PC-3 (cell line): ENCODE measurements at regions not wholly inside any gene's neighbourhood (a gene's known extent, or its start where the extent isn't known, plus 50 kb on each side); places are given as distances from the start of the nearest gene placed in this dataset.
A peak's percentile ranks its signal among the peaks of the same experiment; 100 is the strongest.

Source experiments
- ATAC-seq: fragments of 200-7000 bp; cut with Tn5 transposase; 2 replicates; pipeline ENCODE4 v1.9.1; 2020; ENCODE audit warnings: mild to moderate bottlenecking, moderate library complexity
- BruUV-seq: library from RNA; stranded (reverse); fragments of 400-500 nt; replicated peaks from 2 replicates; lab custom pipeline; 2021; lab: Mats Ljungman, UMichigan
- CTCF ChIA-PET: fragments of 300-600 bp; sonication (Branson Sonifier 250); formaldehyde crosslinking; loops from one replicate; lab custom pipeline; 2022; ENCODE audit warnings: antibody characterized with exemption; lab: Charles Lee
- POLR2A ChIA-PET: fragments of 300-600 bp; sonication (Branson Sonifier 250); formaldehyde crosslinking; loops from one replicate; lab custom pipeline; 2022; ENCODE audit warnings: antibody characterized with exemption; ENCODE audit not compliant: unreplicated experiment; lab: Charles Lee
- DNase-seq: peaks from one replicate; pipeline ENCODE4 v3.0.0-alpha.2; 2015
- H2AFZ ChIP-seq: fragments of 300-600 bp; sonication (generic); 2 replicates; pipeline ENCODE4 v1.6.0; 2016; ENCODE audit warnings: antibody characterized with exemption, low read length
- H3F3A ChIP-seq: fragments of 300-600 bp; sonication (generic); one replicate; pipeline ENCODE4 v1.6.0; 2017; ENCODE audit warnings: antibody characterized with exemption, low read length, control low read depth, mild to moderate bottlenecking; ENCODE audit not compliant: unreplicated experiment
- H3K27ac ChIP-seq: fragments of 300-600 bp; sonication (generic); 2 replicates; pipeline ENCODE4 v1.5.1; 2016; ENCODE audit warnings: mild to moderate bottlenecking, low read length
- H3K27me3 ChIP-seq: fragments of 300-600 bp; sonication (generic); 2 replicates; pipeline ENCODE4 v1.6.1; 2016; ENCODE audit warnings: low read length, mixed read lengths
- H3K36me3 ChIP-seq: fragments of 300-600 bp; sonication (generic); 2 replicates; pipeline ENCODE4 v1.6.1; 2016; ENCODE audit warnings: low read depth, mixed run types, low read length, mixed read lengths
- H3K4me1 ChIP-seq: fragments of 300-600 bp; sonication (generic); 2 replicates; pipeline ENCODE4 v1.5.1; 2016; ENCODE audit warnings: low read length; ENCODE audit not compliant: insufficient read depth
- H3K4me2 ChIP-seq: fragments of 300-600 bp; sonication (generic); 2 replicates; pipeline ENCODE4 v1.6.0; 2016; ENCODE audit warnings: low read length
- H3K4me3 ChIP-seq: fragments of 300-600 bp; sonication (generic); 2 replicates; pipeline ENCODE4 v1.5.1; 2016; ENCODE audit warnings: mild to moderate bottlenecking, low read length, mixed read lengths
- H3K79me2 ChIP-seq: fragments of 300-600 bp; sonication (generic); 2 replicates; pipeline ENCODE4 v1.6.1; 2017; ENCODE audit warnings: low read length, mixed read lengths
- H3K9ac ChIP-seq: fragments of 300-600 bp; sonication (generic); 2 replicates; pipeline ENCODE4 v1.6.0; 2016; ENCODE audit warnings: mild to moderate bottlenecking, low read length
- H3K9me2 ChIP-seq: fragments of 300-600 bp; sonication (generic); replicated peaks from 2 replicates; pipeline ENCODE4 v1.6.1; 2016; ENCODE audit warnings: mixed run types, low read length, mixed read lengths
- H3K9me3 ChIP-seq: fragments of 300-600 bp; sonication (generic); 2 replicates; pipeline ENCODE4 v1.6.1; 2016; ENCODE audit warnings: low read length, mixed read lengths
- H4K20me1 ChIP-seq: fragments of 300-600 bp; sonication (generic); 2 replicates; pipeline ENCODE4 v1.6.1; 2016; ENCODE audit warnings: low read length, mixed read lengths
- EZH2 ChIP-seq: fragments of 300-600 bp; sonication (generic); IDR thresholded peaks from one replicate; pipeline ENCODE4 v1.6.1; 2017; ENCODE audit warnings: antibody characterized with exemption, mild to moderate bottlenecking, low read length; ENCODE audit not compliant: unreplicated experiment
- EZH2phosphoT487 ChIP-seq: fragments of 300-600 bp; sonication (generic); IDR thresholded peaks from 2 replicates; pipeline ENCODE4 v1.6.1; 2018; ENCODE audit warnings: mild to moderate bottlenecking, antibody characterized with exemption, low read length, borderline replicate concordance
- intact Hi-C: fragments of 100-400 bp; cut with micrococcal nuclease; formaldehyde crosslinking; loops from 2 replicates; pipeline ENCODE4 v1.9.0; 2023
- TF ChIP-seq, protein P1 (sequence below): fragments of 300-600 bp; sonication (generic); conservative IDR thresholded peaks from 2 replicates; pipeline ENCODE4 v1.5.1; 2017; ENCODE audit warnings: antibody characterized with exemption, low read depth, mild to moderate bottlenecking, low read length

DNA sequence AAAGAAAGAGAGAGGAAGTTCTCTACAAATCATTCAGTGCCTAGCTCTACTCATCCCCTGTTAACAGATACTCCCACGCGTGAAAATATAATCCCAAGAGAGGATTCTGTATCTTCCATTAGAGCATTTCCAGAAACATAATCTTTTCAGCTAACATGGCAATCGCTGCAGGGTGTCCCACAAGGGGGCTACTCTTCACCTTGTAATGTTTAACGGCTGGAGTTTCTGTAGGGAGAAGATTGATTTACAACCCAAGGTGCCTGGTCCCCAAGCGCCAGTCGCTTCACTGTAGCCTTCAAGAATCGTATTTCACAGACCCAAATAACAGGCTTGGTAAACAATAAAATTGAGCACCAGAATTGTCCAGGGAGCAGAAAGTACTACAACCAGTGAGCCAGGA is 318.7 kb downstream of the TLE1 start:
- Histone ChIP-seq H3K9me3 (no peaks in the 10 kb centered on the region), H4K20me1 (no peaks in the 10 kb centered on the region), H2AFZ (no peak overlapping the region), H3K9me2 (no peaks in the 10 kb centered on the region), H3K27ac (no peak overlapping the region), H3K79me2 (no peaks in the 10 kb centered on the region), H3K4me2 (no peak overlapping the region), H3F3A (no peaks in the 10 kb centered on the region), H3K4me1 (no peaks in the 10 kb centered on the region), H3K9ac (no peak overlapping the region), H3K4me3 (no peak overlapping the region), H3K27me3 (no peaks in the 10 kb centered on the region), H3K36me3 (no peaks in the 10 kb centered on the region)
- ATAC-seq (no peak), DNase-seq (no peak)
- intact Hi-C loops: no loop called here
- CTCF ChIA-PET: no interaction called here
- TF ChIP-seq EZH2: no peak
- TF ChIP-seq EZH2phosphoT487: no peak
- TF ChIP-seq, protein P1, sequence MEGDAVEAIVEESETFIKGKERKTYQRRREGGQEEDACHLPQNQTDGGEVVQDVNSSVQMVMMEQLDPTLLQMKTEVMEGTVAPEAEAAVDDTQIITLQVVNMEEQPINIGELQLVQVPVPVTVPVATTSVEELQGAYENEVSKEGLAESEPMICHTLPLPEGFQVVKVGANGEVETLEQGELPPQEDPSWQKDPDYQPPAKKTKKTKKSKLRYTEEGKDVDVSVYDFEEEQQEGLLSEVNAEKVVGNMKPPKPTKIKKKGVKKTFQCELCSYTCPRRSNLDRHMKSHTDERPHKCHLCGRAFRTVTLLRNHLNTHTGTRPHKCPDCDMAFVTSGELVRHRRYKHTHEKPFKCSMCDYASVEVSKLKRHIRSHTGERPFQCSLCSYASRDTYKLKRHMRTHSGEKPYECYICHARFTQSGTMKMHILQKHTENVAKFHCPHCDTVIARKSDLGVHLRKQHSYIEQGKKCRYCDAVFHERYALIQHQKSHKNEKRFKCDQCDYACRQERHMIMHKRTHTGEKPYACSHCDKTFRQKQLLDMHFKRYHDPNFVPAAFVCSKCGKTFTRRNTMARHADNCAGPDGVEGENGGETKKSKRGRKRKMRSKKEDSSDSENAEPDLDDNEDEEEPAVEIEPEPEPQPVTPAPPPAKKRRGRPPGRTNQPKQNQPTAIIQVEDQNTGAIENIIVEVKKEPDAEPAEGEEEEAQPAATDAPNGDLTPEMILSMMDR: no peak
- no TSS peak for BruUV-seq
- POLR2A ChIA-PET: no interaction called here

DNA sequence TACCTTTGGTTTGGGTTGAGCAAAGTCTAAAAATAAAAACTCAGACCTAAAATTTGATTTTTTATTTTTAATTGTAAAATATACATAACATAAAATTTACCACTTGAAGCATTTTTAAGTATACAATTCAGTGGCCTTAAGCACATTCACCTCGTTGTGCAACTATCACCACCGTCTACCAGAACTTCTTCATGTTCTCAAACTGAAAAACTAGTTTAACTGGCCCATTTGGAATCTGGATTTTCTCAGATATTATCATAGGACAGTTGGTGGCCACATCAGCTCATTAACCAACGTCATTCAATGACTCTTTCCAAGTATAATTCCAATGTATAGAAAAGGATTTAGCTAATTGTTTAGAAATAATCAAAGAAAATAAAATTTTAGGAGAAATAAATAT is 319.3 kb downstream of the TLE1 start:
- Histone ChIP-seq H3K27ac (no peak overlapping the region), H3K9ac (no peak overlapping the region), H3K4me1 (no peaks in the 10 kb centered on the region), H3K79me2 (no peaks in the 10 kb centered on the region), H4K20me1 (no peaks in the 10 kb centered on the region), H3K9me2 (no peaks in the 10 kb centered on the region), H2AFZ (no peak overlapping the region), H3K4me2 (no peak overlapping the region), H3F3A (no peaks in the 10 kb centered on the region), H3K27me3 (no peaks in the 10 kb centered on the region), H3K9me3 (no peaks in the 10 kb centered on the region), H3K4me3 (no peak overlapping the region), H3K36me3 (no peaks in the 10 kb centered on the region)
- DNase-seq (peak; percentile 7), ATAC-seq (no peak)
- POLR2A ChIA-PET: no interaction called here
- CTCF ChIA-PET: no interaction called here
- TF ChIP-seq EZH2 (no peak), EZH2phosphoT487 (no peak)
- TF ChIP-seq, protein P1: no peak
- no TSS peak for BruUV-seq
- intact Hi-C loops: no loop called here

DNA sequence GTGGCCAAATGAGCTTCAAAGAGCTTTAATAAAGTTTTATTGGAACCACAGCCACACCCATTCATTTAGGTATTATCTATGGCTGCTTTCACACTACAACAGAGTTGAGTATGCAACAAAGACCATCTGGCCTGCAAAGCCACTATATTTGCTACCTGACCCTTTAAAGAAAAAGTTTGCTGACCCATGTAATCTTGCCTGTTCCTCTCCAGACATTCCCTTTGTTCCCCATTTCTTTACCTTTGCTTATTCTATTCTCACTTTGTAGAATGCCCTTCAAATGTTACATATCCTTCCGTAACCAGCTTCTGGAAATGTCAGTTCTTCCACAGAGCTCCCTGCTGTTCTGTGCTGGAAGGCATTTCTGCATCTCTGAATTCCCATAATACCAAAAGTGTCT is 320.2 kb downstream of the TLE1 start:
- H3K9me3 ChIP-seq: no peaks in the 10 kb centered on the region
- no peaks in the 10 kb centered on the region for H3K27me3 ChIP-seq
- intact Hi-C loops: no loop called here
- BruUV-seq: no TSS peak
- DNase-seq (no peak), ATAC-seq (no peak)
- H3K9me2 ChIP-seq: no peaks in the 10 kb centered on the region
- H3K79me2 ChIP-seq: no peaks in the 10 kb centered on the region
- no peak overlapping the region for H3K9ac ChIP-seq
- no peak overlapping the region for H3K27ac ChIP-seq
- TF ChIP-seq, protein P1: no peak
- no peak for TF ChIP-seq EZH2
- no peaks in the 10 kb centered on the region for H3K36me3 ChIP-seq
- H3K4me3 ChIP-seq: no peak overlapping the region
- H4K20me1 ChIP-seq: no peaks in the 10 kb centered on the region
- no peaks in the 10 kb centered on the region for H3K4me1 ChIP-seq
- CTCF ChIA-PET: no interaction called here
- H3F3A ChIP-seq: no peaks in the 10 kb centered on the region
- no peak overlapping the region for H2AFZ ChIP-seq
- H3K4me2 ChIP-seq: no peak overlapping the region
- POLR2A ChIA-PET: no interaction called here
